K562 (cell line): ENCODE measurements at regions not wholly inside any gene's neighbourhood (a gene's known extent, or its start where the extent isn't known, plus 50 kb on each side); places are given as distances from the start of the nearest gene placed in this dataset.

Source experiments
- ATAC-seq: fragments of 200-7000 bp; cut with Tn5 transposase; 3 replicates; pipeline ENCODE4 v1.9.1; 2020; ENCODE audit warnings: moderate library complexity
- BruUV-seq: library from RNA; stranded (reverse); fragments of 400-500 nt; replicated peaks from 2 replicates; lab custom pipeline; 2021; lab: Mats Ljungman, UMichigan
- CTCF ChIA-PET: fragments of 300-600 bp; formaldehyde crosslinking; extraction: SDS; loops from one replicate; lab custom pipeline; 2021; ENCODE audit warnings: low intra/inter-chr PET ratio; lab: Yijun Ruan, JAX
- POLR2A ChIA-PET: fragments of 300-600, 350-650 bp; sonication (Branson Sonifier 250); formaldehyde crosslinking; extraction: SDS; loops from one replicate; lab custom pipeline; 2021; ENCODE audit warnings: antibody characterized with exemption, inconsistent platforms; lab: Yijun Ruan, JAX
- DNase-seq, 4 experiments: peaks; one replicate each; pipeline versions ENCODE4 v3.0.0 to v3.0.0-alpha.2; 2011 to 2018; ENCODE audit warnings: low spot score in 3 of 4, mixed read lengths in 3 of 4; ENCODE audit errors: extremely low read depth in 1 of 4
- FAIRE-seq: peaks from 2 replicates; lab custom pipeline; 2011; peaks lifted over from hg19 to GRCh38; lab: Jason Lieb, UNC
- H2AFZ ChIP-seq: 2 replicates; pipeline ENCODE4 v1.6.0; 2011; ENCODE audit warnings: low read depth, low read length, control low read depth, inconsistent platforms
- H3K27ac ChIP-seq: fragments of 200-600 bp; 3 replicates; pipeline ENCODE4 v1.8.0; 2011; ENCODE audit warnings: low read depth, mild to moderate bottlenecking, control low read depth, inconsistent platforms, low read length, moderate library complexity, mixed read lengths; ENCODE audit errors: extremely low read depth
- H3K27me3 ChIP-seq, 2 experiments: fragments of 300-600 bp in 1 of 2; 2 replicates in 1 of 2; 3 replicates in 1 of 2; pipeline versions ENCODE4 v1.6.0 to v1.8.0; 2011; ENCODE audit warnings: inconsistent platforms in 2 of 2, low read length in 2 of 2, mild to moderate bottlenecking in 1 of 2, mixed read lengths in 1 of 2, moderate library complexity in 1 of 2; ENCODE audit not compliant: control insufficient read depth in 2 of 2, insufficient read depth in 2 of 2
- H3K36me3 ChIP-seq: fragments of 300-600 bp; 3 replicates; pipeline ENCODE4 v1.8.0; 2011; ENCODE audit warnings: mild to moderate bottlenecking, low read length, inconsistent platforms; ENCODE audit not compliant: control insufficient read depth, insufficient read depth
- H3K4me1 ChIP-seq, 2 experiments: fragments of 200-600 bp in 1 of 2; replicated peaks in 1 of 2; 2 replicates in 1 of 2; 3 replicates in 1 of 2; pipeline versions ENCODE4 v1.5.1 to v1.8.0; 2011; ENCODE audit warnings: inconsistent platforms in 2 of 2, low read length in 2 of 2, mild to moderate bottlenecking in 1 of 2, mixed read lengths in 1 of 2, moderate library complexity in 1 of 2; ENCODE audit not compliant: control insufficient read depth in 2 of 2, insufficient read depth in 2 of 2
- H3K4me2 ChIP-seq: 2 replicates; pipeline ENCODE4 v1.6.1; 2011; ENCODE audit warnings: low read length, control low read depth, inconsistent platforms, mixed read lengths; ENCODE audit not compliant: insufficient read depth
- H3K4me3 ChIP-seq: fragments of 200-600 bp; sonication (generic), shearing (Covaris generic); 2 replicates; pipeline ENCODE4 v1.5.1; 2016; ENCODE audit warnings: control low read depth, inconsistent platforms
- H3K79me2 ChIP-seq: fragments of 200-600 bp; 3 replicates; pipeline ENCODE4 v1.8.0; 2011; ENCODE audit warnings: low read length, inconsistent platforms; ENCODE audit not compliant: control insufficient read depth, insufficient read depth
- H3K9ac ChIP-seq, 2 experiments: 2 replicates each; pipeline versions ENCODE4 v1.6.0 to v1.6.1; 2011; ENCODE audit warnings: low read depth in 2 of 2, low read length in 2 of 2, control low read depth in 1 of 2, inconsistent platforms in 1 of 2, mild to moderate bottlenecking in 1 of 2, mixed read lengths in 1 of 2; ENCODE audit not compliant: insufficient read depth in 1 of 2
- H3K9me1 ChIP-seq: one replicate; pipeline ENCODE4 v1.6.0; 2011; ENCODE audit warnings: inconsistent platforms, mild to moderate bottlenecking, low read length, moderate library complexity; ENCODE audit not compliant: control insufficient read depth, insufficient read depth
- H3K9me3 ChIP-seq: replicated peaks from 2 replicates; pipeline ENCODE4 v1.5.1; 2011; ENCODE audit warnings: low read depth, low read length, inconsistent platforms; ENCODE audit not compliant: control insufficient read depth, insufficient read depth
- H4K20me1 ChIP-seq: replicated peaks from 2 replicates; pipeline ENCODE4 v1.6.1; 2011; ENCODE audit warnings: low read length, inconsistent platforms, mixed read lengths; ENCODE audit not compliant: control insufficient read depth, insufficient read depth
- BACH1 ChIP-seq: fragments of 200-800 bp; sonication (Bioruptor generic); IDR thresholded peaks from 2 replicates; pipeline ENCODE4 v1.6.1; 2016; ENCODE audit warnings: missing genetic modification characterization, missing compliant biosample characterization
- PKNOX1 ChIP-seq: fragments of 450-650 bp; IDR thresholded peaks from 2 replicates; pipeline ENCODE4 v1.6.1; 2016
- PURB ChIP-seq: sonication (generic); formaldehyde crosslinking; IDR thresholded peaks from 2 replicates; pipeline ENCODE4 v1.9.0; 2021; ENCODE audit warnings: low read depth, mild to moderate bottlenecking, missing genetic modification reagents
- SRSF1 ChIP-seq: fragments of 200-400 bp; formaldehyde crosslinking; IDR thresholded peaks from 2 replicates; pipeline ENCODE4 v1.6.1; 2017; ENCODE audit warnings: mild to moderate bottlenecking, low read depth, low read length, moderate library complexity
- TOE1 ChIP-seq, 2 experiments: fragments of 450-650 bp in 1 of 2; sonication (generic) in 1 of 2; formaldehyde crosslinking in 1 of 2; IDR thresholded peaks; 2 replicates each; pipeline versions ENCODE4 v1.7.1 to v1.8.0; 2016 to 2022; ENCODE audit warnings: borderline replicate concordance in 2 of 2, mild to moderate bottlenecking in 2 of 2, antibody characterized with exemption in 1 of 2, inconsistent platforms in 1 of 2, low read depth in 1 of 2, missing genetic modification reagents in 1 of 2, moderate library complexity in 1 of 2
- WGBS: fragments of 100-300 bp; shearing (Covaris generic); methylation state at CpG from one replicate; pipeline ENCODE4 v1.1.6; 2016; ENCODE audit warnings: low coverage, mixed read lengths; ENCODE audit not compliant: insufficient coverage; ENCODE audit errors: missing lambda C conversion rate; 5-methylcytosine and 5-hydroxymethylcytosine counted together
- in situ Hi-C: fragments of 300-500 bp; cut with MboI; formaldehyde crosslinking; loops from 4 replicates; pipeline ENCODE4 v1.15.0; 2018; ENCODE audit warnings: inconsistent platforms, mixed read lengths
- intact Hi-C: fragments of 100-400 bp; cut with micrococcal nuclease; formaldehyde crosslinking; loops from 2 replicates; pipeline ENCODE4 v1.14.2; 2022

GRCh38 chr1:189084811-189085210 is 1392.9 kb downstream of the BRINP3 start:
- ChIA-PET POLR2A (no interaction called here), CTCF (no interaction called here)
- H3K4me1 ChIP-seq: no peaks in the 10 kb centered on the region
- no peaks in the 10 kb centered on the region for H3K79me2 ChIP-seq
- in situ Hi-C loops: no loop called here
- H3K27me3 ChIP-seq: no peaks in the 10 kb centered on the region
- H3K9me3 ChIP-seq: no peaks in the 10 kb centered on the region; the same call in 1 of the 2 replicates
- BruUV-seq: no TSS peak
- no peaks in the 10 kb centered on the region for H4K20me1 ChIP-seq
- no peak for TF ChIP-seq SRSF1
- TF ChIP-seq BACH1 (tag): no peak
- TF ChIP-seq PKNOX1: no peak
- H3K36me3 ChIP-seq: no peaks in the 10 kb centered on the region
- no peak overlapping the region for H3K27ac ChIP-seq
- FAIRE-seq: no peak
- no peak for ATAC-seq
- H3K9ac ChIP-seq: no peak overlapping the region
- intact Hi-C loops: no loop called here
- H2AFZ ChIP-seq: no peak overlapping the region
- H3K4me3 ChIP-seq: no peak overlapping the region
- DNase-seq: no peak
- WGBS: 2% methylated on average over 2 of the region's 2 CpGs
- H3K4me2 ChIP-seq: no peak overlapping the region
- no peaks in the 10 kb centered on the region for H3K9me1 ChIP-seq

DNA sequence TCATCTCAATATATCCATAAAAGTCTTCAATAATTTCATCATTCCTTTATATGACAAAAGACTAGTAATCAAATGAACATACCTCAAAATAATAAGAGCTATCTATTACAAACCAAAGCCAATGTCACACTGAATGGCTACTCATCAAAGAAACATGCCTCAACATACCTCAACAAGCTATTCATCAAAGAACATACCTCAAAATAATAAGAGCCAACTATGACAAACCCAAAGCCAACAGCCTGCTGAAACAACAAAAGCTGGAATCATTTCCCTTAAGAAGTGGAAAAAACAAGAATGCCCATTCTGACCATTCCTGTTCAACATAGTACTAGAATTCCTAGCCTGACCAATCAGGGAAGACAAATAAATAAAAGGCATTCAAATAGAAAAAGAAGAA is 1373.7 kb downstream of the BRINP3 start:
- H3K9me1 ChIP-seq: no peaks in the 10 kb centered on the region
- ATAC-seq (no peak), DNase-seq (no peak), FAIRE-seq (no peak)
- in situ Hi-C loops (no loop called here), intact Hi-C loops (no loop called here)
- H3K36me3 ChIP-seq: no peaks in the 10 kb centered on the region
- ChIA-PET POLR2A (no interaction called here), CTCF (no interaction called here)
- H3K27ac ChIP-seq: no peak overlapping the region
- no peak overlapping the region for H3K4me3 ChIP-seq
- no TSS peak for BruUV-seq
- H3K79me2 ChIP-seq: no peaks in the 10 kb centered on the region
- no peaks in the 10 kb centered on the region for H3K9me3 ChIP-seq
- H3K9ac ChIP-seq: no peak overlapping the region
- H2AFZ ChIP-seq: no peak overlapping the region
- no peaks in the 10 kb centered on the region for H3K4me1 ChIP-seq
- no peak overlapping the region for H3K4me2 ChIP-seq
- H4K20me1 ChIP-seq: no peaks in the 10 kb centered on the region
- TF ChIP-seq PURB: no peak
- no peak for TF ChIP-seq TOE1 (IDR thresholded peaks at IDR 0.05; ENCODE audit: borderline replicate concordance)
- TF ChIP-seq TOE1 (CRISPR knock-in tag; IDR thresholded peaks at IDR 0.05; ENCODE audit: borderline replicate concordance, low read depth): no peak
- no peaks in the 10 kb centered on the region for H3K27me3 ChIP-seq
